PC-9 (cell line): ENCODE measurements at regions not wholly inside any gene's neighbourhood (a gene's known extent, or its start where the extent isn't known, plus 50 kb on each side); places are given as distances from the start of the nearest gene placed in this dataset.
A peak's percentile ranks its signal among the peaks of the same experiment; 100 is the strongest.
"Not testable (repeated sequence)": the region's sequence is repeated elsewhere in the genome, so short reads cannot be mapped to it uniquely, and the experiment has no call there.

Experiments used
- BruUV-seq: library from RNA; stranded (reverse); fragments of 400-500 nt; replicated peaks from 2 replicates; lab custom pipeline; 2021; lab: Mats Ljungman, UMichigan
- CTCF ChIA-PET: fragments of 300-600 bp; sonication (Branson Sonifier 250); formaldehyde crosslinking; loops from one replicate; lab custom pipeline; 2022; ENCODE audit warnings: antibody characterized with exemption; lab: Charles Lee
- POLR2A ChIA-PET: fragments of 300-600 bp; sonication (Branson Sonifier 250); formaldehyde crosslinking; loops from one replicate; lab custom pipeline; 2022; ENCODE audit warnings: antibody characterized with exemption; ENCODE audit not compliant: unreplicated experiment; lab: Charles Lee
- DNase-seq, 2 experiments: peaks; one replicate each; pipeline versions ENCODE4 v3.0.0 to v3.0.0-alpha.2; 2015 to 2022; ENCODE audit warnings: mixed read lengths in 1 of 2
- H2AFZ ChIP-seq: fragments of 200-600 bp; sonication (generic); 2 replicates; pipeline ENCODE4 v1.8.1; 2017; ENCODE audit warnings: antibody characterized with exemption
- H3F3A ChIP-seq: fragments of 200-600 bp; sonication (generic); 2 replicates; pipeline ENCODE4 v1.8.1; 2017; ENCODE audit warnings: antibody characterized with exemption, mild to moderate bottlenecking, low read depth; ENCODE audit not compliant: insufficient read depth
- H3K27ac ChIP-seq: fragments of 200-600 bp; sonication (generic); 2 replicates; pipeline ENCODE4 v1.6.1; 2016; ENCODE audit warnings: mixed run types
- H3K27me3 ChIP-seq: fragments of 200-600 bp; sonication (generic); 2 replicates; pipeline ENCODE4 v1.6.1; 2016; ENCODE audit warnings: low read depth, mixed run types; ENCODE audit not compliant: insufficient read depth
- H3K36me3 ChIP-seq: fragments of 200-600 bp; sonication (generic); 2 replicates; pipeline ENCODE4 v1.6.1; 2016; ENCODE audit warnings: low read depth, mixed run types
- H3K4me1 ChIP-seq: fragments of 200-600 bp; sonication (generic); replicated peaks from 2 replicates; pipeline ENCODE4 v1.6.1; 2016; ENCODE audit warnings: mixed run types; ENCODE audit not compliant: insufficient read depth
- H3K4me2 ChIP-seq: fragments of 200-600 bp; sonication (generic); 2 replicates; pipeline ENCODE4 v1.6.1; 2017; ENCODE audit warnings: mixed run types
- H3K4me3 ChIP-seq: fragments of 200-600 bp; sonication (generic); 2 replicates; pipeline ENCODE4 v1.6.1; 2016; ENCODE audit warnings: mixed run types
- H3K79me2 ChIP-seq: fragments of 200-600 bp; sonication (generic); 2 replicates; pipeline ENCODE4 v1.6.1; 2017; ENCODE audit warnings: low read depth, mixed run types
- H3K9me2 ChIP-seq: fragments of 200-600 bp; sonication (generic); 2 replicates; pipeline ENCODE4 v1.8.1; 2017; ENCODE audit warnings: mild to moderate bottlenecking; ENCODE audit not compliant: insufficient read depth
- H3K9me3 ChIP-seq: fragments of 200-600 bp; sonication (generic); 2 replicates; pipeline ENCODE4 v1.8.1; 2016; ENCODE audit warnings: low read depth; ENCODE audit not compliant: insufficient read depth
- H4K20me1 ChIP-seq: fragments of 200-600 bp; sonication (generic); 2 replicates; pipeline ENCODE4 v1.8.1; 2017; ENCODE audit not compliant: insufficient read depth
- EZH2 ChIP-seq: fragments of 200-600 bp; sonication (generic); IDR thresholded peaks from 2 replicates; pipeline ENCODE4 v1.8.0; 2017; ENCODE audit warnings: antibody characterized with exemption, low read depth
- intact Hi-C: fragments of 100-400 bp; cut with micrococcal nuclease; formaldehyde crosslinking; loops from one replicate; pipeline ENCODE4 v1.10.0; 2022; ENCODE audit not compliant: unreplicated experiment
- TF ChIP-seq, protein P1 (sequence below): fragments of 200-600 bp; sonication (generic); conservative IDR thresholded peaks from 2 replicates; pipeline ENCODE4 v1.6.1; 2017; ENCODE audit warnings: mixed run types, antibody characterized with exemption, mild to moderate bottlenecking, moderate library complexity

DNA sequence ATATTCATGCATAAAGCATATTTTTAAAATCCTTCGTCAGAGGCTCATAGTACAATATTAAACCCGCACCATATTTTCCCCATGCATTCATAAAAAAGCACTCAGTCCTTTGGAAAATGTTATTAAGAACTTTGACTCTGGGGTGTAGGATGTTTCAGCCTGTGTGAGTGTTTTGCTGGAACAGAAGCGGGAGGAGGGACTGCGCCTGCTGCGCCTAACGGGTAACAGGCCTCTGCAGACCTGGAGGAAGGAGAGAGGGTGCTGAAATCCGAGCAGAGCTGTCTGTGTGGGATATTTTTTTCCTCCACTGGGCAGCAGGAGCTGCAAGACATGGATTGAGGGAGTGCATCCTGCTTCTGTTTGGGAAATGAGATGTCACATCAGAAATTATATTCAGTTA, 483.0 kb downstream of the BRD1 start:
- BruUV-seq = no TSS peak
- ChIA-PET CTCF (no interaction called here), POLR2A (no interaction called here)
- 0 out of 2 replicates have a peak, but pooled peaks have one; percentile 29 for TF ChIP-seq EZH2
- TF ChIP-seq, protein P1, sequence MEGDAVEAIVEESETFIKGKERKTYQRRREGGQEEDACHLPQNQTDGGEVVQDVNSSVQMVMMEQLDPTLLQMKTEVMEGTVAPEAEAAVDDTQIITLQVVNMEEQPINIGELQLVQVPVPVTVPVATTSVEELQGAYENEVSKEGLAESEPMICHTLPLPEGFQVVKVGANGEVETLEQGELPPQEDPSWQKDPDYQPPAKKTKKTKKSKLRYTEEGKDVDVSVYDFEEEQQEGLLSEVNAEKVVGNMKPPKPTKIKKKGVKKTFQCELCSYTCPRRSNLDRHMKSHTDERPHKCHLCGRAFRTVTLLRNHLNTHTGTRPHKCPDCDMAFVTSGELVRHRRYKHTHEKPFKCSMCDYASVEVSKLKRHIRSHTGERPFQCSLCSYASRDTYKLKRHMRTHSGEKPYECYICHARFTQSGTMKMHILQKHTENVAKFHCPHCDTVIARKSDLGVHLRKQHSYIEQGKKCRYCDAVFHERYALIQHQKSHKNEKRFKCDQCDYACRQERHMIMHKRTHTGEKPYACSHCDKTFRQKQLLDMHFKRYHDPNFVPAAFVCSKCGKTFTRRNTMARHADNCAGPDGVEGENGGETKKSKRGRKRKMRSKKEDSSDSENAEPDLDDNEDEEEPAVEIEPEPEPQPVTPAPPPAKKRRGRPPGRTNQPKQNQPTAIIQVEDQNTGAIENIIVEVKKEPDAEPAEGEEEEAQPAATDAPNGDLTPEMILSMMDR = no peak
- Histone ChIP-seq H4K20me1 (no peaks in the 10 kb centered on the region), H3K27me3 (peaks cover 99% of the 10 kb centered on the region), H3K4me2 (no peak overlapping the region), H3K4me1 (no peaks in the 10 kb centered on the region), H3F3A (no peaks in the 10 kb centered on the region), H3K27ac (no peak overlapping the region), H2AFZ (no peak overlapping the region), H3K4me3 (no peak overlapping the region), H3K9me2 (no peaks in the 10 kb centered on the region), H3K79me2 (no peaks in the 10 kb centered on the region), H3K36me3 (no peaks in the 10 kb centered on the region), H3K9me3 (no peaks in the 10 kb centered on the region)
- intact Hi-C loops = no loop called here
- DNase-seq = no peak

DNA sequence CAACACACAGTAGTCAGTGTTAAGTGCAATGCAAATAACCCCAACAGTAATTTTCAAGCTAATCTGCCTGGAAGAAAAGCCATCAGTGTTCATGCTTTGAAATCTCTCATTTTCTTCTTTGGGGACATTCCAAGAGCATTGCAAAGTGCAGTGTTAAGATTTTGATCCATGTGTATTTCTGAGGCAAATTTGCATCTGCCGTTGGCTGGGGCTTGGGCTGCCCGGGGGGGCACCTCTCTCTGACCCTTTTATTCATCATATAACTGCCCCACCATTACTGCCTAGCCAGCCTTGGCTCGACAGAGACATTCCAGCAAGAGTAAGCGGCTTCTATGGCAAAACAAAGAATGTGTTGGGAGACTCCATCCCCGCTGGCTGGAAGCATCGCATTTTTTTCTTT, 483.5 kb downstream of the BRD1 start:
- H3K4me3 ChIP-seq = no peak overlapping the region
- no peak for TF ChIP-seq EZH2
- H3K9me3 ChIP-seq = no peaks in the 10 kb centered on the region
- peaks cover 99% of the 10 kb centered on the region for H3K27me3 ChIP-seq
- no peak for DNase-seq
- no TSS peak for BruUV-seq
- ChIA-PET POLR2A (no interaction called here), CTCF (no interaction called here)
- no peaks in the 10 kb centered on the region for H3K36me3 ChIP-seq
- no peaks in the 10 kb centered on the region for H3K4me1 ChIP-seq
- no peaks in the 10 kb centered on the region for H3K79me2 ChIP-seq
- no peak overlapping the region for H3K4me2 ChIP-seq
- intact Hi-C loops = no loop called here
- no peak overlapping the region for H2AFZ ChIP-seq
- no peaks in the 10 kb centered on the region for H4K20me1 ChIP-seq
- H3K27ac ChIP-seq = no peak overlapping the region
- H3K9me2 ChIP-seq = no peaks in the 10 kb centered on the region
- no peaks in the 10 kb centered on the region for H3F3A ChIP-seq

- peaks cover 99% of the 10 kb centered on the region for H3K27me3 ChIP-seq
- ChIA-PET CTCF (no interaction called here), POLR2A (no interaction called here)
- no peaks in the 10 kb centered on the region for H3F3A ChIP-seq
- no TSS peak for BruUV-seq
- TF ChIP-seq EZH2 = no peak
- TF ChIP-seq, protein P1 = no peak
- no peak for DNase-seq
- no peak overlapping the region for H2AFZ ChIP-seq
- no peaks in the 10 kb centered on the region for H3K4me1 ChIP-seq
- no peaks in the 10 kb centered on the region for H3K9me3 ChIP-seq
- intact Hi-C loops = no loop called here
- no peaks in the 10 kb centered on the region for H3K36me3 ChIP-seq
- H3K4me2 ChIP-seq = no peak overlapping the region
- no peaks in the 10 kb centered on the region for H3K79me2 ChIP-seq
- no peak overlapping the region for H3K27ac ChIP-seq
- no peaks in the 10 kb centered on the region for H4K20me1 ChIP-seq
- no peaks in the 10 kb centered on the region; the same call in 1 of the 2 replicates for H3K9me2 ChIP-seq
- no peak overlapping the region for H3K4me3 ChIP-seq
Measured at GRCh38 chr22:49340406-49340805, 487.3 kb downstream of the BRD1 start.

- H4K20me1 ChIP-seq, BruUV-seq, H3K4me1 ChIP-seq, H3K9me2 ChIP-seq, H3K4me2 ChIP-seq, POLR2A ChIA-PET, DNase-seq, H3K27ac ChIP-seq, H2AFZ ChIP-seq, intact Hi-C loops, H3K4me3 ChIP-seq, H3K9me3 ChIP-seq, H3K79me2 ChIP-seq, H3F3A ChIP-seq, CTCF ChIA-PET, H3K36me3 ChIP-seq: not testable (repeated sequence)
- peaks cover 99% of the 10 kb centered on the region for H3K27me3 ChIP-seq
Measured at GRCh38 chr22:49336483-49336882, 491.2 kb downstream of the BRD1 start.
